ENCODE measurements at regions not wholly inside any gene's neighbourhood (a gene's known extent, or its start where the extent isn't known, plus 50 kb on each side); places are given as distances from the start of the nearest gene placed in this dataset.

GRCh38 chr7:119562839-119563238 lies 710.1 kb upstream of the KCND2 start:
- FAIRE-seq (no peak), DNase-seq (ENCODE audit: low read depth, low spot score) (no peak), ATAC-seq (no peak)
- TF ChIP-seq PML (IDR thresholded peaks at IDR 0.05; ENCODE audit: low read length) (no peak), IKZF1 (conservative IDR thresholded peaks at IDR 0.05) (no peak), MTA2 (IDR thresholded peaks at IDR 0.05; ENCODE audit: low read depth) (no peak), SUPT20H (IDR thresholded peaks at IDR 0.05; ENCODE audit: borderline replicate concordance, control insufficient read depth, low read depth, low read length) (no peak), MAX (IDR thresholded peaks at IDR 0.05; ENCODE audit: low read depth, low read length) (no peak), ATF2 (IDR thresholded peaks at IDR 0.05; ENCODE audit: low read length) (no peak), CBX3 (IDR thresholded peaks at IDR 0.05; ENCODE audit: borderline replicate concordance, low read depth) (no peak), BCLAF1 (IDR thresholded peaks at IDR 0.05) (no peak), YBX1 (IDR thresholded peaks at IDR 0.05) (no peak), BMI1 (IDR thresholded peaks at IDR 0.05; ENCODE audit: borderline replicate concordance) (no peak), STAT3 (IDR thresholded peaks at IDR 0.05; ENCODE audit: low read depth, low read length) (no peak), MTA3 (IDR thresholded peaks at IDR 0.05; ENCODE audit: borderline replicate concordance, low read length) (no peak), BRCA1 (IDR thresholded peaks at IDR 0.05; ENCODE audit: low read depth, low read length) (no peak)
- H3K4me1 ChIP-seq (ENCODE audit: control insufficient read depth, insufficient read depth, low read length): no peaks in the 10 kb centered on the region
- intact Hi-C loops (cut with micrococcal nuclease; ENCODE audit: unreplicated experiment) (no loop called here), in situ Hi-C loops (cut with MboI) (no loop called here)
- H3K9ac ChIP-seq (ENCODE audit: control insufficient read depth, insufficient read depth, low read length): no peak overlapping the region
- no peak overlapping the region for H3K4me3 ChIP-seq
- H3K79me2 ChIP-seq (ENCODE audit: control insufficient read depth, insufficient read depth, low read length): no peaks in the 10 kb centered on the region
- ChIA-PET CTCF (no interaction called here), SMC1A (ENCODE audit: uncharacterized antibody, unreplicated experiment) (interaction anchor here (1.1 kb wide), 1 partner anchor 22 kb away, joined by 3 read pairs; no protein-coding TSS in a partner anchor), RAD21 (ENCODE audit: unreplicated experiment) (no interaction called here), POLR2A (no interaction called here)
- no peaks in the 10 kb centered on the region for H3K36me3 ChIP-seq (ENCODE audit: control insufficient read depth in 2 of 2, insufficient read depth in 2 of 2, low read length in 1 of 2)
- no TSS peak for BruUV-seq (replicated peaks)
- WGBS (ENCODE audit: insufficient coverage, insufficient replicate concordance, low lambda C conversion rate, missing lambda C conversion rate): 1% methylated on average over 3 of the region's 3 CpGs
- H3K27me3 ChIP-seq (replicated peaks in 1 of 2; ENCODE audit: control insufficient read depth in 2 of 2, insufficient read depth in 2 of 2, low read length in 1 of 2): no peaks in the 10 kb centered on the region
- no peak overlapping the region for H3K27ac ChIP-seq (ENCODE audit: control insufficient read depth, insufficient read depth)
- no peak overlapping the region for H3K4me2 ChIP-seq (ENCODE audit: control insufficient read depth, insufficient read depth)
- no peak overlapping the region for H2AFZ ChIP-seq (ENCODE audit: control insufficient read depth, low read depth, low read length)
- H4K20me1 ChIP-seq (ENCODE audit: control insufficient read depth, insufficient read depth): no peaks in the 10 kb centered on the region
- H3K9me3 ChIP-seq (replicated peaks; ENCODE audit: control insufficient read depth, insufficient read depth, low read length): no peaks in the 10 kb centered on the region
